A673 (cell line): ENCODE measurements at regions not wholly inside any gene's neighbourhood (a gene's known extent, or its start where the extent isn't known, plus 50 kb on each side); places are given as distances from the start of the nearest gene placed in this dataset.
A peak's percentile ranks its signal among the peaks of the same experiment; 100 is the strongest.

ENCODE experiments used
- BruUV-seq: library from RNA; stranded (reverse); fragments of 400-500 nt; replicated peaks from 2 replicates; lab custom pipeline; 2021; lab: Mats Ljungman, UMichigan
- CTCF ChIA-PET: fragments of 300-600 bp; sonication (Branson Sonifier 250); formaldehyde crosslinking; loops from one replicate; lab custom pipeline; 2022; ENCODE audit warnings: antibody characterized with exemption; lab: Charles Lee
- POLR2A ChIA-PET: fragments of 300-600 bp; sonication (Branson Sonifier 250); formaldehyde crosslinking; loops from one replicate; lab custom pipeline; 2022; ENCODE audit warnings: antibody characterized with exemption; ENCODE audit not compliant: low non-redundant PET; lab: Charles Lee
- DNase-seq: peaks from one replicate; pipeline ENCODE4 v3.0.0-alpha.2; 2015; ENCODE audit warnings: low spot score
- H3K27ac ChIP-seq: fragments of 200-600 bp; sonication (generic); 2 replicates; pipeline ENCODE4 v1.5.1; 2016; ENCODE audit warnings: mixed run types, low read depth, mild to moderate bottlenecking, mixed read lengths, antibody characterized with exemption, low read length; ENCODE audit not compliant: poor library complexity, severe bottlenecking
- H3K27me3 ChIP-seq: fragments of 200-600 bp; sonication (generic); replicated peaks from 2 replicates; pipeline ENCODE4 v1.6.1; 2017; ENCODE audit warnings: mixed run types, low read depth, mild to moderate bottlenecking, mixed read lengths, antibody characterized with exemption, low read length; ENCODE audit not compliant: insufficient read depth, poor library complexity
- H3K36me3 ChIP-seq: fragments of 200-600 bp; sonication (generic); 2 replicates; pipeline ENCODE4 v1.6.1; 2016; ENCODE audit warnings: mixed run types, mild to moderate bottlenecking, mixed read lengths, antibody characterized with exemption, low read length; ENCODE audit not compliant: insufficient read depth, poor library complexity, severe bottlenecking
- H3K4me1 ChIP-seq: fragments of 200-600 bp; sonication (generic); 2 replicates; pipeline ENCODE4 v1.6.1; 2017; ENCODE audit warnings: mixed run types, mild to moderate bottlenecking, mixed read lengths, antibody characterized with exemption, low read length; ENCODE audit not compliant: insufficient read depth, poor library complexity, severe bottlenecking
- H3K4me3 ChIP-seq: fragments of 200-600 bp; sonication (generic); 2 replicates; pipeline ENCODE4 v1.5.1; 2016; ENCODE audit warnings: low read depth, mixed run types, mild to moderate bottlenecking, mixed read lengths, low read length; ENCODE audit not compliant: poor library complexity, severe bottlenecking
- H3K9me3 ChIP-seq: fragments of 200-600 bp; sonication (generic); 2 replicates; pipeline ENCODE4 v1.6.1; 2016; ENCODE audit warnings: mixed run types, low read depth, mild to moderate bottlenecking, mixed read lengths, antibody characterized with exemption, low read length; ENCODE audit not compliant: poor library complexity, severe bottlenecking
- EZH2 ChIP-seq: fragments of 200-600 bp; sonication (generic); IDR thresholded peaks from 2 replicates; pipeline ENCODE4 v1.6.1; 2017; ENCODE audit warnings: borderline replicate concordance, low read depth, mild to moderate bottlenecking, mixed read lengths, antibody characterized with exemption, low read length; ENCODE audit not compliant: poor library complexity, severe bottlenecking
- intact Hi-C: fragments of 100-400 bp; cut with micrococcal nuclease; formaldehyde crosslinking; loops from one replicate; pipeline ENCODE4 v1.10.0; 2022; ENCODE audit not compliant: unreplicated experiment
- TF ChIP-seq, protein P1 (sequence below): fragments of 300-800, 200-600 bp; sonication (generic); conservative IDR thresholded peaks from 2 replicates; pipeline ENCODE4 v1.5.1; 2017; ENCODE audit warnings: low read depth, mild to moderate bottlenecking, antibody characterized with exemption, low read length, moderate library complexity, mixed read lengths

- no peaks in the 10 kb centered on the region for H3K36me3 ChIP-seq
- H3K27me3 ChIP-seq, result no peaks in the 10 kb centered on the region
- H3K4me3 ChIP-seq, result no peak overlapping the region
- peaks cover 7% of the 10 kb centered on the region for H3K9me3 ChIP-seq
- peaks cover 13% of the 10 kb centered on the region for H3K4me1 ChIP-seq
- no peak overlapping the region for H3K27ac ChIP-seq
- BruUV-seq, result no TSS peak
- CTCF ChIA-PET, result no interaction called here
- POLR2A ChIA-PET, result no interaction called here
- DNase-seq, result no peak
- intact Hi-C loops, result no loop called here
- no peak for TF ChIP-seq EZH2
- TF ChIP-seq, protein P1, sequence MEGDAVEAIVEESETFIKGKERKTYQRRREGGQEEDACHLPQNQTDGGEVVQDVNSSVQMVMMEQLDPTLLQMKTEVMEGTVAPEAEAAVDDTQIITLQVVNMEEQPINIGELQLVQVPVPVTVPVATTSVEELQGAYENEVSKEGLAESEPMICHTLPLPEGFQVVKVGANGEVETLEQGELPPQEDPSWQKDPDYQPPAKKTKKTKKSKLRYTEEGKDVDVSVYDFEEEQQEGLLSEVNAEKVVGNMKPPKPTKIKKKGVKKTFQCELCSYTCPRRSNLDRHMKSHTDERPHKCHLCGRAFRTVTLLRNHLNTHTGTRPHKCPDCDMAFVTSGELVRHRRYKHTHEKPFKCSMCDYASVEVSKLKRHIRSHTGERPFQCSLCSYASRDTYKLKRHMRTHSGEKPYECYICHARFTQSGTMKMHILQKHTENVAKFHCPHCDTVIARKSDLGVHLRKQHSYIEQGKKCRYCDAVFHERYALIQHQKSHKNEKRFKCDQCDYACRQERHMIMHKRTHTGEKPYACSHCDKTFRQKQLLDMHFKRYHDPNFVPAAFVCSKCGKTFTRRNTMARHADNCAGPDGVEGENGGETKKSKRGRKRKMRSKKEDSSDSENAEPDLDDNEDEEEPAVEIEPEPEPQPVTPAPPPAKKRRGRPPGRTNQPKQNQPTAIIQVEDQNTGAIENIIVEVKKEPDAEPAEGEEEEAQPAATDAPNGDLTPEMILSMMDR, result no peak
Measured at GRCh38 chr2:222351035-222351434, 52.2 kb upstream of the PAX3 start.

DNA sequence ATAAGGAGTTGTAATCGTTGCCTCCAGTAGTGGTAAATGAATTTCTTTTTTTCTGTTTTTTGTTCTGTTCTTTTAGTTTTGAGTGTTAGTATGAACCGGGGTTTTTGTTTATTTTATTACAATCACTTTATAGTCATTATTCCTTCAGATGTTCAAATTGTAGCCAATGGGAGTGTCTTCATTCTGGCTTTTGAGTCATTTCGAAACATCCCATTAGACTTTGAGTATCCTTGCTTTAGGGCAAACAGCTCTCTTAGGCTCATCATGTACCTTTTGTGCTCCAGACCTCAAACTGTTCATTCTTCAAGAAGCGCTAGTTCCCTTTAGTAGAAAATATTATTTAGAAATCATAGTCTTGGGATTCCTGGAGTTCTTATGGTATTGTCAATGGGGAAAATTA is 54.2 kb upstream of the PAX3 start:
- H3K27ac ChIP-seq, result no peak overlapping the region
- CTCF ChIA-PET, result interaction anchor here (0.5 kb wide), 2 partner anchors 120 to 209 kb away, joined by 3 read pairs; no protein-coding TSS in a partner anchor
- DNase-seq, result no peak
- H3K27me3 ChIP-seq, result no peaks in the 10 kb centered on the region
- H3K4me3 ChIP-seq, result no peak overlapping the region
- POLR2A ChIA-PET, result no interaction called here
- H3K36me3 ChIP-seq, result no peaks in the 10 kb centered on the region
- no TSS peak for BruUV-seq
- H3K4me1 ChIP-seq, result peaks cover 13% of the 10 kb centered on the region
- intact Hi-C loops, result no loop called here
- TF ChIP-seq, protein P1, result no peak
- no peak for TF ChIP-seq EZH2
- peaks cover 7% of the 10 kb centered on the region for H3K9me3 ChIP-seq

- DNase-seq, result peak; percentile 62
- H3K36me3 ChIP-seq, result no peaks in the 10 kb centered on the region
- BruUV-seq, result no TSS peak
- peak overlapping the region; percentile 7 for H3K27ac ChIP-seq
- H3K9me3 ChIP-seq, result peaks cover 7% of the 10 kb centered on the region
- ChIA-PET CTCF (no interaction called here), POLR2A (no interaction called here)
- TF ChIP-seq EZH2, result no peak
- TF ChIP-seq, protein P1, result no peak
- intact Hi-C loops, result no loop called here
- no peak overlapping the region for H3K4me3 ChIP-seq
- no peaks in the 10 kb centered on the region for H3K27me3 ChIP-seq
- peaks cover 20% of the 10 kb centered on the region for H3K4me1 ChIP-seq
Measured at GRCh38 chr2:222353993-222354392, 55.2 kb upstream of the PAX3 start.
